GM12891 (cell line): ENCODE measurements at regions not wholly inside any gene's neighbourhood (a gene's known extent, or its start where the extent isn't known, plus 50 kb on each side); places are given as distances from the start of the nearest gene placed in this dataset.

ENCODE experiments used
- POLR2A ChIP-seq: IDR thresholded peaks from 2 replicates; pipeline ENCODE4 v1.6.1; 2011; ENCODE audit warnings: low read depth, low read length, control low read depth
- POLR2AphosphoS5 ChIP-seq: IDR thresholded peaks from 2 replicates; pipeline ENCODE4 v1.6.1; 2011; ENCODE audit warnings: low read depth, low read length, control low read depth
- SPI1 ChIP-seq: IDR thresholded peaks from 2 replicates; pipeline ENCODE4 v1.6.1; 2011; ENCODE audit warnings: low read depth, low read length, control low read depth
- TAF1 ChIP-seq: IDR thresholded peaks from 2 replicates; pipeline ENCODE4 v1.6.1; 2011; ENCODE audit warnings: low read depth, low read length, control low read depth

DNA sequence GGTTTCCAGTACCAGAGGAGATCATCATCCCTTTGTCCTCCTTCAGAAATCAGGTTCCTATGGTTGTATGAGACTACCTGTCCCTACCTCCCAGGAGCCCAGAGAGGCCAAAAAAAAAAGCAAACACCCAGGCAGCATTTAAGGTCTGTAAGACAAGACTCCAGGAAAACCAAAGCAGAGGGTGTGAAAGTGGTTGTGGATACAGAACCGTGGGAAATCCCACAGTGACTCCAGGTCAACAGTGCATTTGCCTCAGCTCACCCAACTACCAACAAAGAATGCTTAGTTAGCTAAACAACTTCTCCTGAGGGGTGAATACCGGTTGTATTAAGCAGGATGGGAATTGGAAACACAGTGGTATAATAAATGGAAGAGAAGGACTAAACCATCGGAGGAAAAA is 83.6 kb downstream of the LBH start:
- TF ChIP-seq POLR2A (no peak), POLR2AphosphoS5 (no peak), TAF1 (no peak), SPI1 (no peak)
